HepG2 (cell line): ENCODE measurements at regions not wholly inside any gene's neighbourhood (a gene's known extent, or its start where the extent isn't known, plus 50 kb on each side); places are given as distances from the start of the nearest gene placed in this dataset.

Experiments used
- ATAC-seq: fragments of 200-7000 bp; cut with Tn5 transposase; 3 replicates; pipeline ENCODE4 v1.9.1; 2020; ENCODE audit warnings: mild to moderate bottlenecking, moderate library complexity
- BruUV-seq: library from RNA; stranded (reverse); fragments of 400-500 nt; replicated peaks from 2 replicates; lab custom pipeline; 2021; lab: Mats Ljungman, UMichigan
- CTCF ChIA-PET: fragments of 300-600 bp; formaldehyde crosslinking; extraction: SDS; loops from one replicate; lab custom pipeline; 2021; ENCODE audit warnings: low total read pairs, inconsistent platforms, low intra/inter-chr PET ratio; lab: Yijun Ruan, JAX
- POLR2A ChIA-PET: fragments of 350-600 bp; sonication (Branson Sonifier 250); formaldehyde crosslinking; loops from one replicate; lab custom pipeline; 2020; ENCODE audit warnings: antibody characterized with exemption, inconsistent platforms; lab: Yijun Ruan, JAX
- DNase-seq: peaks from one replicate; pipeline ENCODE4 v3.0.0-alpha.2; 2015; ENCODE audit warnings: low spot score
- FAIRE-seq: peaks from 3 replicates; lab custom pipeline; 2011; peaks lifted over from hg19 to GRCh38; lab: Jason Lieb, UNC
- H2AFZ ChIP-seq: one replicate; pipeline ENCODE4 v1.6.1; 2011; ENCODE audit warnings: low read length, inconsistent platforms
- H3K27ac ChIP-seq: fragments of 300-600 bp; 3 replicates; pipeline ENCODE4 v1.8.0; 2011; ENCODE audit warnings: mixed run types, mild to moderate bottlenecking, mixed read lengths, low read length, inconsistent platforms; ENCODE audit not compliant: insufficient read depth; ENCODE audit errors: extremely low read length
- H3K27me3 ChIP-seq, 2 experiments: fragments of 200-600 bp in 1 of 2; 2 replicates in 1 of 2; 3 replicates in 1 of 2; pipeline versions ENCODE4 v1.6.0 to v1.8.0; 2011; ENCODE audit warnings: low read length in 2 of 2, mild to moderate bottlenecking in 2 of 2, moderate library complexity in 2 of 2, inconsistent platforms in 1 of 2; ENCODE audit not compliant: insufficient read depth in 2 of 2, control insufficient read depth in 1 of 2
- H3K36me3 ChIP-seq, 2 experiments: fragments of 200-600 bp in 1 of 2; replicated peaks in 1 of 2; 2 replicates in 1 of 2; 3 replicates in 1 of 2; pipeline versions ENCODE4 v1.5.1 to v1.8.0; 2011; ENCODE audit warnings: low read length in 2 of 2, inconsistent platforms in 1 of 2; ENCODE audit not compliant: insufficient read depth in 2 of 2, control insufficient read depth in 1 of 2
- H3K4me1 ChIP-seq: 2 replicates; pipeline ENCODE4 v1.5.1; 2012; ENCODE audit warnings: low read length, inconsistent platforms; ENCODE audit not compliant: insufficient read depth
- H3K4me2 ChIP-seq: 2 replicates; pipeline ENCODE4 v1.6.0; 2011; ENCODE audit warnings: low read depth, low read length, inconsistent platforms
- H3K4me3 ChIP-seq, 3 experiments: fragments of 200-600 bp in 1 of 3; sonication (generic), shearing (Covaris generic) in 1 of 3; replicated peaks in 1 of 3; 2 replicates each; pipeline ENCODE4 v1.5.1; 2011 to 2016; ENCODE audit warnings: low read length in 3 of 3, inconsistent platforms in 2 of 3, low read depth in 2 of 3, mild to moderate bottlenecking in 2 of 3, control low read depth in 1 of 3, mixed read lengths in 1 of 3; ENCODE audit not compliant: insufficient read depth in 1 of 3
- H3K79me2 ChIP-seq: one replicate; pipeline ENCODE4 v1.6.1; 2011; ENCODE audit warnings: low read length, inconsistent platforms; ENCODE audit not compliant: insufficient read depth
- H3K9ac ChIP-seq: 2 replicates; pipeline ENCODE4 v1.6.0; 2011; ENCODE audit warnings: mild to moderate bottlenecking, low read depth, low read length, inconsistent platforms; ENCODE audit not compliant: insufficient read depth
- H3K9me3 ChIP-seq: 2 replicates; pipeline ENCODE4 v1.5.1; 2012; ENCODE audit warnings: mild to moderate bottlenecking, low read length
- H4K20me1 ChIP-seq: 2 replicates; pipeline ENCODE4 v1.6.0; 2011; ENCODE audit warnings: inconsistent platforms, mild to moderate bottlenecking, low read length, moderate library complexity; ENCODE audit not compliant: insufficient read depth
- HOMEZ ChIP-seq: IDR thresholded peaks from 2 replicates; pipeline ENCODE4 v1.6.1; 2016; ENCODE audit warnings: low read depth
- MEF2D ChIP-seq: sonication (generic); formaldehyde crosslinking; IDR thresholded peaks from 2 replicates; pipeline ENCODE4 v1.5.1; 2020; ENCODE audit warnings: mild to moderate bottlenecking, missing genetic modification reagents
- MXD4 ChIP-seq: IDR thresholded peaks from 2 replicates; pipeline ENCODE4 v1.6.1; 2016; ENCODE audit warnings: mild to moderate bottlenecking, missing biosample characterization, missing genetic modification reagents
- MYPOP ChIP-seq: sonication (generic); formaldehyde crosslinking; IDR thresholded peaks from 2 replicates; pipeline ENCODE4 v1.8.1; 2023; ENCODE audit warnings: mild to moderate bottlenecking, moderate library complexity, missing genetic modification reagents
- POLR2G ChIP-seq: fragments of 200-400 bp; formaldehyde crosslinking; IDR thresholded peaks from 2 replicates; pipeline ENCODE4 v1.6.1; 2018; ENCODE audit warnings: mild to moderate bottlenecking, low read depth, low read length, moderate library complexity
- ZGPAT ChIP-seq: IDR thresholded peaks from 2 replicates; pipeline ENCODE4 v1.6.1; 2016; ENCODE audit warnings: mild to moderate bottlenecking
- ZKSCAN8 ChIP-seq: IDR thresholded peaks from 2 replicates; pipeline ENCODE4 v1.6.1; 2016; ENCODE audit warnings: borderline replicate concordance, missing genetic modification reagents, missing compliant biosample characterization
- WGBS: methylation state at CpG from one replicate; pipeline ENCODE4 v1.1.6; 2017; ENCODE audit warnings: low lambda C conversion rate; 5-methylcytosine and 5-hydroxymethylcytosine counted together
- in situ Hi-C: cut with HindIII; loops from 2 replicates; pipeline ENCODE4 v1.10.0; 2017; ENCODE audit warnings: low pct_unique_long_range_greater_than_20kb; ENCODE audit not compliant: extremely low pct_ligation_motif_present
- intact Hi-C: fragments of 100-400 bp; cut with micrococcal nuclease; formaldehyde crosslinking; loops from one replicate; pipeline ENCODE4 v1.10.0; 2022; ENCODE audit not compliant: unreplicated experiment
- TF ChIP-seq, protein P1 (sequence below): sonication (generic); formaldehyde crosslinking; IDR thresholded peaks from 2 replicates; pipeline ENCODE4 v1.4.0; 2020; ENCODE audit warnings: low read depth, mild to moderate bottlenecking, missing genetic modification reagents
- TF ChIP-seq, protein P2 (sequence below): sonication (generic); formaldehyde crosslinking; conservative IDR thresholded peaks from 2 replicates; pipeline ENCODE4 v1.8.0; 2022; ENCODE audit warnings: low read depth, missing genetic modification reagents

DNA sequence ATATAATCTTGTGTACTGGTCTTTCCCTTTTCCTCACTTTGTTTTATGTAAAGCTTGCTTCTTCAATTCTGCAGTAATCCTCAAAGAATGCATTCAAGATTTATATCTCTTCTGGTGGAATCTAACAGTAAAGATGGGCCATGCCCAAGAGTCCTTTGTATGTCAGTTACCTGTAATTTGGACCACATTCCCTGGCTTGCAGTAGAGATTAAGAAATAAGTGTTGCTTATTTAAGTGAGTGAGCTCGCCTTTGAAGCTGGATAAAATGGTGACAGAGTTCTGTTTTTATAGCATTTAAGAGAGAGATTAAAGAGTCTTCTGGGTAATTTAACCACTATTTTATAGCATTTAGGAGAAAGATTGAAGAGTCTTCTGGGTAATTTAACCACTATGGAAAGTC lies 262.1 kb upstream of the ATP2B1 start:
- no peaks in the 10 kb centered on the region for H3K27me3 ChIP-seq
- H3K4me2 ChIP-seq: no peak overlapping the region
- FAIRE-seq: no peak
- no peak overlapping the region for H3K4me3 ChIP-seq
- WGBS: 36% methylated on average over 1 of the region's 1 CpG
- no peak overlapping the region for H3K27ac ChIP-seq
- H3K79me2 ChIP-seq: no peaks in the 10 kb centered on the region
- in situ Hi-C loops: loop anchor here (25.0 kb wide), 1 partner anchor 433 kb away; the partner anchor contains the start of gene POC1B
- intact Hi-C loops: no loop called here
- H3K9me3 ChIP-seq: no peaks in the 10 kb centered on the region
- peaks cover 5% of the 10 kb centered on the region for H3K4me1 ChIP-seq
- H3K36me3 ChIP-seq: no peaks in the 10 kb centered on the region
- ChIA-PET POLR2A (no interaction called here), CTCF (no interaction called here)
- no TSS peak for BruUV-seq
- no peak overlapping the region for H2AFZ ChIP-seq
- DNase-seq: no peak
- no peak overlapping the region for H3K9ac ChIP-seq
- no peaks in the 10 kb centered on the region for H4K20me1 ChIP-seq
- no peak for TF ChIP-seq MXD4 (CRISPR knock-in tag)
- TF ChIP-seq, protein P1, sequence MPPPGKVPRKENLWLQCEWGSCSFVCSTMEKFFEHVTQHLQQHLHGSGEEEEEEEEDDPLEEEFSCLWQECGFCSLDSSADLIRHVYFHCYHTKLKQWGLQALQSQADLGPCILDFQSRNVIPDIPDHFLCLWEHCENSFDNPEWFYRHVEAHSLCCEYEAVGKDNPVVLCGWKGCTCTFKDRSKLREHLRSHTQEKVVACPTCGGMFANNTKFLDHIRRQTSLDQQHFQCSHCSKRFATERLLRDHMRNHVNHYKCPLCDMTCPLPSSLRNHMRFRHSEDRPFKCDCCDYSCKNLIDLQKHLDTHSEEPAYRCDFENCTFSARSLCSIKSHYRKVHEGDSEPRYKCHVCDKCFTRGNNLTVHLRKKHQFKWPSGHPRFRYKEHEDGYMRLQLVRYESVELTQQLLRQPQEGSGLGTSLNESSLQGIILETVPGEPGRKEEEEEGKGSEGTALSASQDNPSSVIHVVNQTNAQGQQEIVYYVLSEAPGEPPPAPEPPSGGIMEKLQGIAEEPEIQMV (CRISPR knock-in tag): no peak
- TF ChIP-seq POLR2G: no peak
- TF ChIP-seq MEF2D (CRISPR knock-in tag): no peak
- no peak for TF ChIP-seq MYPOP (CRISPR knock-in tag)
- TF ChIP-seq, protein P2, sequence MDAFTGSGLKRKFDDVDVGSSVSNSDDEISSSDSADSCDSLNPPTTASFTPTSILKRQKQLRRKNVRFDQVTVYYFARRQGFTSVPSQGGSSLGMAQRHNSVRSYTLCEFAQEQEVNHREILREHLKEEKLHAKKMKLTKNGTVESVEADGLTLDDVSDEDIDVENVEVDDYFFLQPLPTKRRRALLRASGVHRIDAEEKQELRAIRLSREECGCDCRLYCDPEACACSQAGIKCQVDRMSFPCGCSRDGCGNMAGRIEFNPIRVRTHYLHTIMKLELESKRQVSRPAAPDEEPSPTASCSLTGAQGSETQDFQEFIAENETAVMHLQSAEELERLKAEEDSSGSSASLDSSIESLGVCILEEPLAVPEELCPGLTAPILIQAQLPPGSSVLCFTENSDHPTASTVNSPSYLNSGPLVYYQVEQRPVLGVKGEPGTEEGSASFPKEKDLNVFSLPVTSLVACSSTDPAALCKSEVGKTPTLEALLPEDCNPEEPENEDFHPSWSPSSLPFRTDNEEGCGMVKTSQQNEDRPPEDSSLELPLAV (CRISPR knock-in tag): no peak
- TF ChIP-seq ZGPAT (CRISPR knock-in tag): no peak
- TF ChIP-seq HOMEZ (CRISPR knock-in tag): no peak
- no peak for TF ChIP-seq ZKSCAN8
- no peak for ATAC-seq
